ENCODE measurements at regions not wholly inside any gene's neighbourhood (a gene's known extent, or its start where the extent isn't known, plus 50 kb on each side); places are given as distances from the start of the nearest gene placed in this dataset.

DNA sequence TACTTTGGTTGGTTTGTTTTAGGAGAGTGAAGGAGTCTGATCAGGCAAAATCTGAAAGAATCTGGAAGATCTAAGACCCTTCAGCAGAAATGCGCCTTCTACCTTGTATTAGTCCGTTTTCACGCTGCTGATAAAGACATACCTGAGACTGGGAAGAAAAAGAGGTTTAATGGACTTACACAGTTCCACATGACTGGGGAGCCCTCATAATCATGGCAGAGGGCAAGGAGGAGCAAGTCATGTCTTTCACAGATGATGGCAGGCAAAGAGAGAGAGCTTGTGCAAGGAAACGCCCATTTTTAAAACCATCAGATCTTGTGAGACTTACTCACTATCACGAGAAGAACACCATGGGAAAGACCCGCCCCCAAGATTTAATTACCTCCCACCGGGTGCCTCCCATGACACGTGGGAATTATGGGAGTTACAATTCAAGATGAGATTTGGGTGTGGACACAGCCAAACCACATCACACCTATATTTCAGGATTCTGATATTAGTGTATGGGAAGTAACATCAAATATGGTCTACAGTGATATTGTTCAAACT lies 99.3 kb downstream of the GLUL start:
- no peak for DNase-seq

DNA sequence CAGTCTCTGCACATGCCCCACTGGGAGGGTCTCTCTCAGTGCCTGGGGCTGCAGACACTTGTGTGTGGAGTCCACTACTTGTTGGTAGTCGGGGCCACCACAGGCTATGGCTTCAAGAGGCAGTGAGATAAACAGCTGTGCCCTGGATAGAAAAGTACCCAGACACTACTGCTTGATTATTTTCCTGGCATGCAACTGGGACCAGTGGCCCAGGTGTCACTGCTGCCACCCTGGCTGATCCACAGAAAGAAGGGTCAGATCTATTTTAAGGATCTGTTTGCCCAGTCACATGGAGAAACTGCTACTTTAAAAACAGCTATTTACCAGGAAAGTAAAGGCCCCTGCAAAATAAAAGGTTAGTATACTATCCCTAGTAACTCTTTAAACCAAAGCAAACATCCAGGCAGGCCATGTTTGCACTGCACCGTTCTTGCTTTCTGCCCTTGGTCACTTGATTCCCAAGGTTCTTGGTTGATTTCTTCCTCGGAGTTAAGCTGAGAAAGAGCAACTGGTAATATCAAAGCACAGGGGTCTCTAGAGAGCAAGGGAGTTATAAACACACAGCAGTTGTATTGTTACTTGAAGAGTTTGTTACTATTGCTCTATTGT lies 99.9 kb downstream of the GLUL start:
- no peak for DNase-seq

DNA sequence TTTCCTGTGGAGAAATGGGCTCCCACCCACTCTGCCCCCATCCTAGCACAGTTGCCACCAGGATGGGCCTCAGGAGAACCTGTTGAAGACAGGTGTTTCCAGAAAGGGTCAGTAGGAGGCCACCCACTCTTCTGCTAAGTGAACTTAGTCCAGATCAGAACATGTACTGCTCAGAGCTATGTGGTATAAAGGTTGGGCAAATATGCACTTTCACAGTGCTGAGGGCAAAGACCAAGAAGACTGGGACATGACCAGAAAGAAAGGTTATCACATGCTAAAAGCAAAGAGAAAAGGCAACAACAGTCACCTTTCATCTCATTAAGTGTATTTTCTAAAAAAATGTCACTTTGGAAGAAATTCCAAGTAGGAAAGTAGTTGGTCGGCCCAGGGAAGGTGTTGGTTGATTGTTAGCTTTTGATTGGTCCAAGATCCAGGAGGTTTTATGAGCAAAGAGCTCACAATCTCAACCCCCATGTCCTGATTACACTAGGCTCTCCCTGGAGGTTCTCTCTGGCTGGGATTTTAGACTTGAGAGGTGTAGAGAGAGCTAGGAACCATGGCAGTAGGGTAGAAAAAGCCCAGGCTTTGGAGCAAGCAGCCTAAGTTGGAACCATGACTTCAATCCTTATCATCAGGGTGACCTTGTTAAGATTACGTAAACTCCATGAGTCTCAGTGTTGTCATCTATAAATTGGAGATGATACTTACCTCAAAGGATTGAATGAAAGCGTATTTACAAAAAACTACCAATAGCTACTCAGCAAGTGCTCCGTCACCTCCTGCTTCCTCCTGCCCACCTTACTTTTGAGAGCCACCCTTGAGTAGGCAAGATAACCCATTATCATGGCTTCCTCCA lies 102.6 kb downstream of the GLUL start:
- no peak for DNase-seq

DNA sequence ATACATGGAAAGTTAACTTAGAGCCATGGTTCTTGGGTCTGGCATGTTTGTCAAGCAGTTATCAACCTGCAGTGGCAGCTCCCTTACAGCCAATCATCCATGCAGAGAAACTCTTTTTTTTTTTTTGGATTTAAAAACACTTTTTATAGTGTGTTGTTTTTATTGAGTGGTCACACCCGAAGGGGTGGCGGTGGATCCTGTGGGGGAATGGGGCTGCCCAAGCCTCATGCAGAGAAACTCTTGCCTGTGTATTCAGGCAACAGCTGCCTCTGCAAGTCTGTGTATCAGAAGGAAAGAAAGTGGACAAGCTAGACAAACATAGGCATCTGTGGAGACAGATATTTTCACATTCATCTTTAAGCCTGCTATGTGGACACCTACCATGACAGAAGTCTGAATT lies 104.8 kb downstream of the GLUL start:
- DNase-seq = no peak

DNA sequence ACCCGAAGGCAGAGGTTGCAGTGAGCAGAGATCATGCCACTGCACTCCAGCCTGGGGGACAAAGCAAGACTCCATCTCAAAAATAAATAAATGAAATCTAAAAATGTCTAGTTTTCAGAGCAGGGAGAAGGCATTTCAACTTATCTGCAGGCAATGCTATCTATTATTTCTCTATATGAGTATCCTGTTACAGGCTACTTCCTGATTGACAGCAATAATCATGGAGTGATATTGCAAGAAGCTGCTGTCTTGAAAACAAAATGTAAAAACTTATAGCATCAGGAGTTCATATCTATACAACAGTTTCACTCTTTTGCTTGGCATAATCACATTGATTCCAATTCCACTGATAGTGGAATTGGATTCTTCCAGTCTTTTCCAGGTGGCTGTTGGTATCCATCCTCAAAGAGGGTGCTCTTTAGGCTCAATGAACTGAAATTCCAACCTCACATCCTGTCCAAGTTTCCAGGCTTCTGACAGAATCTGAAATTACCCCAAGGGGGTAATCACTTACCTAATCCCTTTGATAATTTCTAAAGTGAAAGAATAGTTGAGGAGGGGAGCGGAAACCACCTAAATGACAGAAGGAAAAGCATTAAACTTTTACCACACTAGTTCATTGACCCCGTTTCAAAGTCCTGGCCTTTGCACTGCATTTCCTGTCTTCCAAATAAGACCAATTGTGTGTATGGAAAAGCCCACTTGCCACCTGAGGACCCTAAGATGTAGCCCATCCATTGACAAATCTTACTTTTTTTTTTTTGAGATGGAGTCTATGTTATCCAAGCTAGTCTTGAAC lies 107.6 kb downstream of the GLUL start:
- DNase-seq = no peak

DNA sequence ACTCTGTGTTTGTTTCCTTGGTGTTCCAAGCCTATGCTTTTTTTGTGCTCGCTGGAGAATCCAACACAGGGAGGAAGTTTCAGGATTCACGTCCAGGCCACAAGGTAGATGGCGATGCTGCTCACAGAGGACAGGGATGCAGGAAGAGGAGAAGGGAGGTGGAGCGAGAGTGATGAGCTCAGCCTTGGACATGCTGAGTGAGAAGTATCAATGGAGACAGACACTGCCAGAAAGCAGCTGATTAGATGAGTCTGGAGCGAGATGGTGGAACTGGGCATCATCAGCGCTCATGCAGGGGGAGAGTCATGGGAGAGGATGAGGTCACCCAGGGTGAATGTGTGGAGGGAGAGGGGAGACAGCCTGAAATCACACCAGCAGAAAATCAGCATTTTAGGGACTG lies 110.0 kb downstream of the GLUL start:
- DNase-seq = no peak

DNA sequence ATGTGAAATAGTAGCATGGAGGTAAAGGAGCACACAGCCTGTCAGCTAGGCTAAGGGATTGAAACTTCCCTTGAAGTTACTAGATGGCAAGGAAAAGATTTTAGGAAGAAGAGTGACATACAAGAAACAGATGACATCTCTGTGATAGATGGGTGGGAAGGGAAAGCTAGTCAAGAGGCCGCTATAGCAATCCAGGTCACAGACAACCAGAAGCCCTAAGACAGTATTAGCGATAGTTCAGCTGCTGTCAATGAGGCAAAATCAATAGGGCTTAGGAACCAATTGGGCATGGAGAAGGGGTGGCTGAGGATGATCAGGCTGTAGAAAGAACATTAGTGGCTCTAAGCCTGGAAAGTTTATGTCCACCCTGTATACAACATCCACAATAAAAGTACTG lies 111.1 kb downstream of the GLUL start:
- DNase-seq = no peak

DNA sequence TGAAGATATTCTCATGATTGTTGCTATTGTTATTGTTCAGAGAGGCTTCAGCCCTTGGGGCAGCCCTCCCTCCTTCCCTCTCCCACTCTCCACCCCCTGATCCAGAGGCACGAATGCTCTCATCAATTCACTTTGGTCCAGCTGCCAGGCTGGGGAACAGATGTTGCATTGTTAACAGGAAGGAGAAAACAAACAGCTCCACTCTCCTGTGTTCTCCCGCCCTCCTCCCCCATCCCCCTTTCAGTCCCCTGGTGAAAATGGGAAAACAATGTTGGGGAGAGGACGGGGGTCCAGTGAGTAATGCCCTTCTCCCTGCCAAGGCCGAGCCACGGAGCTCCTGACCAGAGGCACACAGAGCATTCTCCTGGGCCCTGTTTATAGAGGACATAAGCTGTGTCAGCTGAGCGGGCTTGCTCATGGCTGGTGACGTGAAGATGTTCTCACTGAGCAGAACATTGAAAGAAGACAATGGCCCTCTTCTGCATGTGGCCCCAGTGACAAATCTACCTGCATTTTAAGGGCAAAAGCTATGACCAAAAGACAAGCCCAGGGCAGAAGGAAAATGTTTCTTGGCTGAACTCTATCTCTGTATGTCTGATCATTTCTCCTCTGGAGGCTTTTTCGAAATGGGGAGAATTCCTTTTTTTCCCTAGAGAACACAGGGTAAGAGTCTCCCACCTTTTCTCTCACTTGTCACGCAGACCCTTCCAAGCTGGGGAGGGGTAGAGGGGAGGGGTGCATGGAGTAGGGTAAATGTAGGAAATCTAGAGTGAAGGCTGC lies 111.7 kb downstream of the GLUL start:
- DNase-seq = no peak

DNA sequence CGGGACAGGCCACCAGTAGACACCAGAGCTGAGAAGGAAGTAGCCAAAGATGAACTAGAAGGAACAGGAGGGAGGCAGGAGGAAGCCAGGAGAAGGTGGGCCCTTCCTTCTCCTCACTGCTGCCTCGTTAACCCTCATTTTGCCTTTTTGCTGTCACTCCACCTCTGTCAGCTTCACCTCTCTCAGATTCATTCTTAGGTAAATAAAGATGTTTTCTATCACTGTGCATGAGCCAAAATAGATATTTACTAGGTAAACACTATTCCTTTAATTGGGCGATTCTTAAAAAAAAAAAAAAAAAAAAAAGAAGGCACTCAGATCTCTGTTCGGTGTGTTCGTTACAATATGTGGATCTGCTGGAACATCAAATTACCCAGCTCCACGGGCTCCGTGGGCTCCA lies 112.3 kb downstream of the GLUL start:
- DNase-seq = no peak

DNA sequence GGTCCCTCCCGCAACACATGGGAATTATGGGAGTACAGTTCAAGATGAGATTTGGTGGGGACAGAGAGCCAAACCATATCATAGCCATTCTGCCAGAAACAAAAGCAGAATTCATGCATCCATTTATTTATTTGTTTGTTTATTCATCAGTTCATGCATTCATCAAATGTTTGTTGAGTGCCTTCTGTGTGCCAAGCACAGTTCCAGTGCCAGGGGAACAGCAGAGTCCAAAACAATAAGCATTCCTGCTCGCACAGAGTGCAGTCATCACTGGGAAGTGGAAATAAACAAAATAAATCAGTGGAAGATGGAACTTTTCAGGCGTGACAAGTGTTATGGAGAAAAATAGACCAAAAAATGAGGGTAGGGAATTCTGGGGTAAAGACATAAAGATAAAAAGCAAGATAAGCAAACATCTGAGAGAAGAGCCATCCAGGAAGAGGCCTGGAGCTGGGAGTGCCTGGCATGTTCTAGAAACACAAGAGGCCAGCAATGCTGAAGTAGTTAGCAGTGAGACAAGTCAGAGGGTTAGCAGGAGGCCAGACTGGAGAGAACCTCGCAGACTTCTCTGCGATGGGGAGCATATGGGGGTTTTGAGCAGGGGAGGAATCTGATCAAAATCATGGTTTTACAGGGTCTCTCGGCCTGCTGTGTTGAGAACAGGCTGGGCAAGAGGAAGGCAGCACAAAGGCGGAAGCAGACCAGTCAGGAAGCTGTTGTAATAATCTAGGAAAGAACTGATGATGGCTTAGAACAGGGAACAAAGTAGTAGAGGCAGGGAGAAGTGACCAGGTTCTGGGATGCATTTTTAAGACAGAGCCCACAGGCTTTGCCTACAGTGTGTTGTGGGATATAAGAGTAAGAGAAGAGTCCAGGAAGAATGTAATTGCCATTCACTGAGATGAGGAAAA lies 113.2 kb downstream of the GLUL start:
- DNase-seq = no peak

DNA sequence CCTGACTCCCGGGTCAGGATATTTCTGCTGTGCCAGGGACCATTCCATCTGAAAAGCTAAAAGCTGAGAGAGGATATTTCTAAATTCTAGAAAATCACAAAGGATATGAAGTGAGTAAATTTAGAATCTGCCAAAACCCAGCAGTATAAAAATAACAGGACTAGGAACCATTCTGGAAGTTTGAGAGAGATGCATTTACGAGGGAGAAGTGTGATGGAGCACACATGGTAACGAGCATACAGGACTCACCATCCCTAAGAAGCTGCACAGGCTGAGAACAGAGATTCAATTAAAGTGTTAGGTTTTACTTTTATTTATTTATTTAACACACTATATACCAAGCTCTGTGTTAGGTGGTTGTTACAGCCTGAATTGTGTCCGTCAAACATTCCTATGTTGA lies 116.3 kb downstream of the GLUL start:
- DNase-seq = no peak

DNA sequence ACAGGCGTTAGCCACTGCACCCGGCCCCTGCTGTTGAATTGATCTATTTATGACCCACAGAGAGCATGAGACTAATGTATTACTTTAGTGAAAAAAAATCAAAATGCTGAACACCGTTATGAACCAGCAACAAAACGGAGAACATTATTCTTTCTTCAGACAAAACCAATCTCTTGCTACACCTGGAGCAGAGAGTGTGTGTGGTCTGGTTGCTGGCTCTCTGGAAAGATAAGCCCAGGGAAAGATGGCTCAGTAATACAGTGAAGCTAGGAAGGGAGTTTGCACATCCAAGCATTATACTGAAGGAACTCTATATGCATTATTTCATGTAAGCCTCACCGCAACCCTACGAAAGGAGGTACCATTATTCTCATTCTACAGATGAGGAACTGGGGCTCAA lies 117.0 kb downstream of the GLUL start:
- no peak for DNase-seq

DNA sequence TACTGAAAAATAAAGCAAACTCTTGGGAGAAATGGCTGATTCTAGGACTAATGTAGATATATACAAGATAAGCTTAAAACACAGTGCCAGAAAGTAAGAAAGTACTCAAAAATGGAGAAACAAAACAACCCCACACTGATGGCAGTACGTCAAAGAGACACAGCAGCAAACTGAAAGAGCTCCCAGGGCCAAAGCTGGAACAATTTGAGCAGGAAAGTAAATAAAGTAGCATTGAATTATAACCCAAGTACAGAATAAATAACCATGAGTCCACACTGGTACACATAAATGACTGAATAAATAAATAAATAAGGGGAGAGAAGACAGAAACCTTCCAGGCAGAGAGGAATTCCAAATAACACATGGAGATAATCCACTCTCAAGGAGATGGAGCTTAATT lies 120.9 kb downstream of the GLUL start:
- DNase-seq = no peak

DNA sequence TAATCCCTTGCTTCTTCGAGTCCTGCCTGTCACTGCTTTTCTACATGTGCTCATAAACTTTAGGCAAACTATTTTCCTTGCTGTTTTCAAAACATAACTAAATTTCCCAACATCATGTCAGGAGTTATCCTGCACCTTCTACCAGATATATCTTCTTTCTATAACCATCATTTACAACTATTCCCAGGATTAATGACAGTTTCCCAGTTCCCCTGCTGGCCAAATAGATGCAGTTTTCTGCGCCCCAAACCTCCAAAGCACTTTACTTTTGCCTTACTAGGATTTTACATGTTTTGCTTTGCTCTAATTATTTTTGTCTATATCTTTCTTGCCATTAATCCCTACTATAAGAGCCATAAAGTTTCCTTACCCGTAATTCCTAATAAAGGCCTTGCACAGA lies 122.5 kb downstream of the GLUL start:
- DNase-seq = no peak

DNA sequence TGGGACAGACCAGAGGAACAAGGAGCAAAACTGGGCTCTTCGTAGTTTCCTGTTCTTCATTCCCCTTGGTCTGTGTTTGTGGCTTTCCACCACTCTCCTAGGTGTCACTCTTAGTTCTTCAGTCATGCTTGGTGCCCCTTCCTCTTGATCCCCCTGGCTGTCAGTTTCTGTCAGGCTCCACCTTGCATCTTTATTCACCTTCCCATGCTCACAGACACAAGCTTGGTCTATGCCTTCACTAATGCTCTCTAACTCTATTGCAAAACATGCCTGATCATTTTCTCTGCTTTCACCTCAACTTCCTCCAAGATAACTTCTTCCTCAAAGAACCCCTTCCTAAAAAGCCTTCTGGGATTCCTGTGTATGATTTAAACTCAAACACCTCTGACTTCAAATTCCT lies 122.9 kb downstream of the GLUL start:
- DNase-seq = no peak

DNA sequence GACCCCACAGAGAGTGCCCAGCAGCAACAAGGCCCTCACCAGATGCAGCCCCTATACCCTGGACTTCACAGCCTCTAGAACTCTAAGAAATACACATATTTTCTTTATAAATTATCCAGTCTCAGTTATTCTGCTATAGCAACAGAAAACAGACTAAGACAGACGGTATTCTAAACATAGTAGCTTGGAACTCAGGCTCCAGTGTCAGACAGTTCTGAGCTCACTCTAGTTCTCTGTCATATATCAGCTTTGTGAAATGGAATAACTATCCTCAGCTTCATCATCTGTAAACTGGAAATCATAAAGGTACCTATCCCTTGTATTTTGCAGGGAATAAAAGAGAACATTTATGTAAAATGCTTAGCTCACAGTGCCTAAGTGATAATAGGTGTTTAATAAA lies 127.4 kb downstream of the GLUL start:
- no peak for DNase-seq

DNA sequence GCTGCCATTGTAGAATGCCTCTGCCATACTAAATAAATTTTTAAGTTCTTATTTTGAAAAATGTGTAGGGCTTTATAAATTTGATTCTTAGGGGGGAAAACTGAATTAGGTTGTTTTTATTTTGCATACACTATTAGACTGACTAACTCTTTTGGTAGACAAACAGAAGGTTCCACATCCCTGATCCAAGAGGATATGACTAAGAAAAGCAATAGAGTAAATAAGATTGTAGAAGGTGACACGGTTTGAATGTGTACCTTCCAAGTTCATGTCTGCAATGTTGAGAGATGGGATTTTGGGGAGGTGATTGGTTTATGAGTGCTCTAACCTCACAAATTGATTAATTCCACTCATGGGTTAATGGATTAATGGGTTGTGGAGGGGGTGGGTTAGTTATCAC lies 127.9 kb downstream of the GLUL start:
- DNase-seq = no peak

DNA sequence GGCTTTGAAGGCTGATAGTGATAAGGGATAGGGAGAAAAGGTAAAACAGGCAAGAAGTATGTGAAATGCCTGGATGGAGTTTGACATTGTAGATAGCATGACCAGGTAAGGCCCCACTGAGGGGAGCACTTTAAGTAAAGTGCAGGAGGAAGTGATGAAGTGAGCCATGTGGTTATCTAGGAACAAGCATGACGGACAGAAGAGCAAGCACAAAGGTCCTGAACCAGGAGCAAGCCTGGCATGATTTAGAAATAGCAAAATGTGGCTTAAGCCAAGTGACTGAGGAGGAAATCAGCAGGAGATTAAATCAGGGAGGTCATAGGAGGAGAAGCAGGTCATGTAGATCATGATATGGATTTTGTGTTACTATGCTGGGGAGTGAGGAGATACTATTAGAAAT lies 129.2 kb downstream of the GLUL start:
- no peak for DNase-seq

DNA sequence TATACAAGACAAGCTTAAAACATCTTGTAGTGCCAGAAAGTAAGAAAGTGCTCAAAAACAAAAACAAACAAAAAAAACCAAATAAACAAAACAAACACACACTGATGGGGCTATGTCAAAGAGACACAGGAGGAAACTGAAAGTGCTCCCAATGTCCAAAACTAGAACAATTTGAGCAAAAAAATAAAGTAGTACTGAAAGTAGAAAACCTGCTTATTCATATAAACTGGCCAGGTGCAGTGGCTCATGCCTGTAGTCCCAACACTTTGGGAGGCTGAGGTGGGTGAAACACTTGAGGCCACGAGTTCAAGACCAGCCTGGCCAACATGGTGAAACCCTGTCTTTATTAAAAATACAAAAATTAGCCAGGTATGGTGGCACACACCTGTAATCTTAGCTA lies 129.9 kb downstream of the GLUL start:
- no peak for DNase-seq

DNA sequence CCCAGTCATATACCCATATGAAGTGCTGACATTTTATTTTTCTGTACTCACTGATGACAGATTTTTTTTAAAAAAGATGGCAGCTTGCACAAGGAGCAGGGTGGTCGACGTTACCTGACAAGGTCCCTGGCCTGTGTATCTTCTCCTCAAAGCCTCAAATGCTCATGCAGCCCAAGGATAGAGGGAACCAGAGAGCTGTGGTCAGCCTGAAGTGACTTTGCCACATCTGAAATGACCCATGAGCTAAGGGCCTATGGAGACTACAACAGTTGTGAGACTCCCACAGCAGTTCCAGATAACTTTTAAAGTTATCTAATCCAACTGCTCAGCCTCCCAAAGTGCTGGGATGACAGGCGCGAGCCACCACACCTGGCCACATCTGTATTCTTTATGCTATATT lies 131.1 kb downstream of the GLUL start:
- no peak for DNase-seq

DNA sequence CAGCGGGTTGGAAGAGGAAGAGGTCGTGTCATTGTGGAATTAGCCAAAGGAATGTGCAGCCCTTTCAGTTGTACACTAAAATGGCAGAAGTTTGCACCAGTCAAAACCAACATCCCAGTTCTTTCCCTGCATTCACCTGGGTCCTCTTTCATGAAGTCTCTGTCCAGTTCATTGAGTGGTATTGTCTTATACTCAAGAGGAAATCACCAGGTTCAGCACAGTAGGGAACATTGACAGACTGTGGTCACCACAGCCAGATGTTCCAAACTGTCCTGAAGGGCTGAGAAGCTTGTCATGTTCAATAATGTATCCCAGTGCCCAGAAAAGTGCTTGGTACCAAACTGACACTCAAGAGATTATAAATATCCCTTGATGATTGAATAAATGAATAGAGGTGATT lies 131.6 kb downstream of the GLUL start:
- DNase-seq = no peak

Data from CD4-positive, alpha-beta T cell treated with Interleukin-1 beta for 1 hour (primary cell).